ENCODE measurements at regions not wholly inside any gene's neighbourhood (a gene's known extent, or its start where the extent isn't known, plus 50 kb on each side); places are given as distances from the start of the nearest gene placed in this dataset.
A peak's percentile ranks its signal among the peaks of the same experiment; 100 is the strongest.

GRCh38 chr18:34153711-34154110 is 71.0 kb downstream of the NOL4 start:
- Histone ChIP-seq H3K27ac (ENCODE audit: low read length) (no peak overlapping the region), H3K4me3 (ENCODE audit: low read depth in 2 of 2, low read length in 2 of 2) (peak overlapping the region; percentile 2 to 11), H3K36me3 (ENCODE audit: control insufficient read depth, insufficient read depth, low read length) (no peaks in the 10 kb centered on the region), H3K9me3 (ENCODE audit: control insufficient read depth, insufficient read depth, low read depth, low read length) (no peaks in the 10 kb centered on the region), H3K4me1 (ENCODE audit: control insufficient read depth, insufficient read depth, low read length) (no peaks in the 10 kb centered on the region), H3K27me3 (ENCODE audit: control insufficient read depth, insufficient read depth, low read length) (no peaks in the 10 kb centered on the region)
- ATAC-seq: peak; percentile 85
- CTCF ChIA-PET: no interaction called here
- in situ Hi-C loops (cut with HindIII; ENCODE audit: low pct_unique_long_range_greater_than_20kb, low sequenced_read_pairs) (no loop called here), intact Hi-C loops (cut with micrococcal nuclease; ENCODE audit: unreplicated experiment) (no loop called here)
- BruUV-seq (replicated peaks): no TSS peak
- no peak for TF ChIP-seq TCF7L2 (IDR thresholded peaks at IDR 0.05; ENCODE audit: low read depth, low read length)
- no peak for TF ChIP-seq CTCF (IDR thresholded peaks at IDR 0.05)
- no peak for TF ChIP-seq SIN3A (IDR thresholded peaks at IDR 0.05; ENCODE audit: borderline replicate concordance, insufficient read depth, low read depth, low read length)
- no peak for TF ChIP-seq POLR2AphosphoS5 (IDR thresholded peaks at IDR 0.05; ENCODE audit: low read depth, low read length)
- TF ChIP-seq REST (IDR thresholded peaks at IDR 0.05; ENCODE audit: insufficient read depth in 1 of 2, low read depth in 2 of 2, low read length in 1 of 2): no peak
- POLR2A ChIA-PET: no interaction called here
- DNase-seq (ENCODE audit: low read depth, low spot score): peak; percentile 5

GRCh38 chr18:34131006-34131405 is 93.7 kb downstream of the NOL4 start:
- H3K9me3 ChIP-seq (ENCODE audit: control insufficient read depth, insufficient read depth, low read depth, low read length): 0 out of 2 replicates have a peak, but pooled peaks cover 1% of the 10 kb centered on the region
- H3K27ac ChIP-seq (ENCODE audit: low read length): no peak overlapping the region
- H3K4me3 ChIP-seq (ENCODE audit: low read depth in 2 of 2, low read length in 2 of 2): no peak overlapping the region
- no TSS peak for BruUV-seq (replicated peaks)
- no peaks in the 10 kb centered on the region for H3K36me3 ChIP-seq (ENCODE audit: control insufficient read depth, insufficient read depth, low read length)
- ATAC-seq (no peak), DNase-seq (ENCODE audit: low read depth, low spot score) (no peak)
- H3K4me1 ChIP-seq (ENCODE audit: control insufficient read depth, insufficient read depth, low read length): no peaks in the 10 kb centered on the region
- no peaks in the 10 kb centered on the region for H3K27me3 ChIP-seq (ENCODE audit: control insufficient read depth, insufficient read depth, low read length)
- CTCF ChIA-PET: interaction anchor here (0.7 kb wide), 2 partner anchors 11 to 637 kb away, joined by 4 read pairs; no protein-coding TSS in a partner anchor
- intact Hi-C loops (cut with micrococcal nuclease; ENCODE audit: unreplicated experiment): no loop called here
- POLR2A ChIA-PET: no interaction called here
- in situ Hi-C loops (cut with HindIII; ENCODE audit: low pct_unique_long_range_greater_than_20kb, low sequenced_read_pairs): no loop called here
- TF ChIP-seq SIN3A (IDR thresholded peaks at IDR 0.05; ENCODE audit: borderline replicate concordance, insufficient read depth, low read depth, low read length): no peak
- no peak for TF ChIP-seq REST (IDR thresholded peaks at IDR 0.05; ENCODE audit: insufficient read depth in 1 of 2, low read depth in 2 of 2, low read length in 1 of 2)
- no peak for TF ChIP-seq TCF7L2 (IDR thresholded peaks at IDR 0.05; ENCODE audit: low read depth, low read length)
- no peak for TF ChIP-seq CTCF (IDR thresholded peaks at IDR 0.05)
- TF ChIP-seq POLR2AphosphoS5 (IDR thresholded peaks at IDR 0.05; ENCODE audit: low read depth, low read length): no peak
